Ureter (tissue), 1 donor: ENCODE measurements at regions not wholly inside any gene's neighbourhood (a gene's known extent, or its start where the extent isn't known, plus 50 kb on each side); places are given as distances from the start of the nearest gene placed in this dataset.

Experiments
- DNase-seq: peaks from one replicate; pipeline ENCODE4 v3.0.0-alpha.2; 2020; ENCODE audit warnings: low spot score
- donor health status: DM: yes; HTN: yes; CAD: no.

DNA sequence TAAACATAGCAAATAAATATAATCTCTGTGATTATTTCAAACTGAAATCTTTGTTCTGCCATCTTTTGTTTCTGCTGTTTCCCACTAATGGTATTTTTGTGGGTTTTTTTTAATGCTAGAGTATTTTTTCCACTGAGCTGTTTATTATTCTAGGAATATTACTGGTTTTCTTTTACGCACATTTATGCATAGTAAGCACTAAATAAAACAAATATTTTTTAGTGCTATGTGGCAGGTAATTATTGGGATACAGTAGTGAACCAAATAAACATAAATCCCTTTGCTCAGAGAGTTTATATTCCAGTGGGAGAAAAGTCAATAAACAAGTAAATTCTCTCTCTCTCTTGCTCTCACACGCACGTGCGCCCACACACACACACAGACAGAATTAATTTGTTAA is 397.4 kb downstream of the PRDM5 start:
- DNase-seq = no peak

DNA sequence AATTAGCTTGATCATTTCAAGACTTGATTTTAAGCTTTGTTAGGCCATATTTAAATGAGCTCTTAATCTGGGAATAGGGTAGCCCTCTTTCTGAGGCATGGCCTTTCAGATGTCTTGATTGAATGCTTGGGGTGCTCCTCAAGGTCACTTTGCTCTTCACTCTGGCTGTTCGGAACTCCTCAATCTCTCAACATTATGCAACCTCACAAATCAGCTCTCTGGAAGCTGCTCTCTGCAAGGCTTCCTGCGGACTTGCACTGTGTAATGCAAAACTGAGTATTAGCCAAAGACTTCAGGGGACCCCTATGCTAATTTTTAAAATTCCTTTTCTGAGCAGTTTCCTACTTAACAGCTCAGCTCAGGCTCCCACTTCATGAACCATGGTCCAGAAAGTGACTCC is 398.3 kb downstream of the PRDM5 start:
- DNase-seq = no peak

DNA sequence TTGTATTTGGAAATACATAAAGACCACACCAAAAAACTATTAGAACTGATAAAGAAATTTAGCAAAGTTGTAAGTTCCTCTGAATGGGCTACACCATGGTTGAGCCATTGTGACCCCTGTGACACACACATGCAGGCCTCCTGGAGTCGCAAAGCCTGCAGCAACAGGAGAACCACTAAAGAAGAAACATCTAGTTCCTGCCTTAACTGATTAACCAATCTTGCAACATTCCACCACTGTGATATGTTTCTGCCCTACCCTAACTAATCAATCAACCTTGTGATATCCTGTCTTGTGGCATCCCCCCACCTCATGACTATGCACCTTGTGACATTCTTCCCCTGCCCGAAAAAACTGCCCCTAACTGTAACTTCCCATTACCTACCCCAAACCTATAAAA is 401.8 kb downstream of the PRDM5 start:
- no peak for DNase-seq

DNA sequence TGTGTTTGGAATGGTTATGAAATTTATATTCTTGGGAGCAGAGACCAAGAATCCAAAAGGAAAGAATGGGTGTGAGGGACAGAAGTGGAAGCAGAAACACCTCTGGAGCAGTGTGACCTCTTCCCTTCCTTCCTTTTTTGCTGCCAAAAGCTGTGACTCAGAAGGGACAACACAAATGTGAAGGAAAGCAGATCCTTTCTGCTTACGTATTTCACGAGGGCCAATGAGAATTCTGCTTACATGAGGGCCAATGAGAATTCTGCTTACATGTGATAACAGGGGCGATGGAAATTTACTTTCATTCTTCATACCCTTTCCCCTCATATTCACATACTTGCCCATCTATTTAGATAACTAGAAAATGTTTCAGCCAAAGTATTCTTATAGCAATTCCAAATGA is 404.6 kb downstream of the PRDM5 start:
- DNase-seq = peak; percentile 73

DNA sequence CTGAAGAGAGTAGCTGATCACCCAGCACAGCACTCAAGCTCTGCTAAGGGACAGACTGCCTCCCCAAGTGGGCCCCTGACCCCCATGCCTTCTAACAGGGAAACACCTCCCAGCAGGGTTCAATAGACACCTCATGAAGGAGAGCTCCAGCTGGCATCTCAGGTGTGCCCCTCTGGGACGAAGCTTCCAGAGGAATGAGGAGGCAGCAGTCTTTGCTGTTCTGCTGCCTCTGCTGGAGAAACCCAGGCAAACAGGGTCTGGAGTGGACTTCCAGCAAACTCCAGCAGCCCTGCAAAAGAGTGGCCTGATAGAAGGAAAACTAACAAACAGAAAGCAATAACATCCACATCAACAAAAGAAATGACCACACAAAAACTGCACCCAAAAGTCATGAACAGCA is 412.8 kb downstream of the PRDM5 start:
- DNase-seq = no peak

DNA sequence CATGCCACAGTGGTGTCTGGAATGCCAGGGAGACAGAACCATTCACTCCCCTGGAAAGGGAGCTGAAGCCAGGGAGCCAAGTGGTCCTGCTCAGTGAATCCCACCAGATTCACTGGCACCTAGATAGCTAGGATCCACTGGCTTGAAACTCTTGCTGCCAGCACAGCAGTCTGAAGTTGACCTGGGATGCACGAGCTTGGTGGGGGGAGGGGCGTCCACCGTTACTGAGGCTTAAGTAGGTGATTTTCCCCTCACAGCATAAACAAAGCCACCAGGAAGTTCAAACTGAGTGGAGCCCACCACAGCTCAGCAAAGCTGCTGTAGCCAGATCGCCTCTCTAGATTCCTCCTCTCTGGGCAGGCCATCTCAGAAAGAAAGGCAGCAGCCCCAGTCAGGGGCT is 413.3 kb downstream of the PRDM5 start:
- DNase-seq = no peak

DNA sequence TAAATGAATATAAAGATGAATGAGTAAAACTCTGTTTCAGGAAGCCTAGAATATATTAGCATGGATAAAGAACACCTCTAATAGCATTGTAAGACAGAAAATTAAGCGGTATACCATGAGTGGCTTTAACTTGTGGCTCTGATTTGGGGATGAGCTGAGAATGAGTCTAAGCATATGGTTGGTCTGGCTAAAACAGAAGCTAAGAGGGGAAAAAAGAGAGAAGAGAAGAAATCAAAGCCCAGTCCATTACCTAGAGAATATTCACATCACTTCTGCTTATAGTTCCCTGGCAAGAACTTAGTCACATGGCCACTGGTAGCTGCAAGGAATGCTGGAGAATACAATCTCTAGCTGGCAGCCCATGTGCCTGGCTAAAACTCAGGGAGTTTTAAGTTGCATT is 414.5 kb downstream of the PRDM5 start:
- no peak for DNase-seq

DNA sequence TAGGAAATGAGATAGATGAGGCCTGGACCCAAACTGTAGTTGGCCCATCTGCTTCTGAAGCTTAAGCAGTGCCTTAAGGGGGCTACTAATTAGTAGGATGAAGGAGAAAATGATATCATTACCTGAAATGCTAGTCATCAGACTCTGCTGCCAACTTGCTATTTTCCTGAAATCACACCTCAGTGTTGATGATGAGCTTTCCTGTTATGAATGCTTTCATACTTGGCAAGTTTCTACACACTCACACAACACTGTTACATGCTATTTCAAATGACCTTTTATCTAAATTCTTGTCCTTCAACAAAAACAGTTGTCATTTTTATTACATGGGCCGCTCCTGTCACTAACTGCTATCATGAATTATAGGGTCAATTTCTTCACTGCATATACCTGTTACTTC is 416.0 kb downstream of the PRDM5 start:
- no peak for DNase-seq

DNA sequence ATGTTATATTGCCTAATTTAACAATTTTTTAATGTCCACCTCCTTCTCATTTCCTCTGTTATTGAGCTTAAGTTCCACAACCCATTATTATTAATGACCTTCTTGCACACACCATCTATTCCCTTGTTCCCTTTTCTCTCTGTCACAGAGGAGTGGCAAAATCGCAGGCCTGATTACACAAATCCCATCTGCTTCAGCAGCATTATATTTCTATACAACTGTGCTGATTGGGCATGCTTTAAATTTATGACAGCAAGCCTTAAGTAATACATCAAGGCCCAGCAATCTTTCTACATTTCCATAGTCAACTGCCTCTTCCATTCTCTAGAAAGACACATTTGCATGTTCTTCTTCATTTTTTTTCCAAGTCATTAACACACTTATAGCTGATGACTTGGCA is 423.8 kb downstream of the PRDM5 start:
- no peak for DNase-seq

DNA sequence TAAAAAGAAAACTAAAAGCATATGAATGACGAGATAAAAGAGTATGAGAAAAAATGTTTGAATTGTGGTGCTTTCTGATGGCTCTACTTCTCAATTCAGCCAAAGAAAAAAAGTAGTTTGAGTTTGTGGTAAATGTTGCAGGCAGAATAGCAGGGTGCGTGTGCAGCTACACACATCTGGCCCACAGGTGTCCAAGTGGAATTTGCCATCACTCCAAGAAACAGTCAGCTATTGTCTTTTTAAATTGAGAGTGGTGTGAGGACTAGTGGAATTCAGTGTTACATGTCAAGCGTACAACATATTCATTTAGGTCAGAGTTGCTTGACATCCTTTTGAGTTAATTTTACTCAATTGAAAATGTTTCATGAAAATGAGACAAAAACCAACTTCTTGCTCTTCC is 424.8 kb upstream of the MAD2L1 start:
- DNase-seq = no peak

DNA sequence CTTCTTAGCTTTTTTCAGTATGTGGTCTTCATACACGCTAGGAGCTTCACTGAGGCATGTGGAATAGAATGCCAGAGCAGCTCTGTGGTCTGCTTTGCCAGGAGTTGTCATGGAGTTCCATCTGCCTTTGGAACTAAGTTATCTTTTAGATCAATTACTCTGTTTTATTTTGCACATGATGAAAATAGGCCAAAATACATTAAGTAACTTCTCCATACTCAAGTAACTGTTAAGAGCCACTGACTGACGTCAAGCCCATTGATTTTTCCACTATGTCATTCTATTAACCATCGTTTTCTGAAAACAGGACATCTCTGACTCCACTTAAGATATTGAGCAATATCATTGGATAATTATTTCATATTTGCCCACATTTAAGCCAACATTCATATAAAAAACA is 415.1 kb upstream of the MAD2L1 start:
- no peak for DNase-seq

DNA sequence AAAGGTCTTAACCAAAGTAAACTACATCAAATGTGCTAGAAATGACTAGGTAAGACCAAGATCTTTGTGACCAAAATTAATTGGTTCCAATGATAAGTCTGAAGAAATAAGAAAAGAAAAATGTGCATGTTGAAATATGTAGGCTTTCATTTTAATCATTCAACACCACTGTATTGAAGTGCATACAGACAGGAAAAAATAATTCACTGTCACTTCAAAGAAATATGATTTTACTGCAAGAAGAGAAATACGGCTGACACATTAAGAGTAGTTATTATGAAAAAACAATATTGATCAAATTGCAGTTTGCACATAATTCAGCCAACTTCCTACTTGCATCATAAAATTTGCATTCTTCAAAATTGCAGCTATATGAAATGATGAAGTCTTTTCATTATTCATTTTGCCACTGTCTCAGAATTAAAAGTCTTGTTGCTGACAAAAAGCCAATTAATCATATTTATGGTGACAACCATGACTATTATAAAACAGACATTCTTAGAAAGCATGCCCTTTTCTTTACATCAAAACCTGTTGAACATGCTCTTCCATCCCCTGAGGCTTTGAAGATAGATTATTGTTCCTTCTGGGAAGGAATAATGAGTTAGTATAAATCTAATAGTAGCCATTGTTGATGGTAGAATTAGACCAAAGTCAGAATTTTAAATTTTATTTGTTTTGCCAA is 405.9 kb upstream of the MAD2L1 start:
- DNase-seq = no peak

DNA sequence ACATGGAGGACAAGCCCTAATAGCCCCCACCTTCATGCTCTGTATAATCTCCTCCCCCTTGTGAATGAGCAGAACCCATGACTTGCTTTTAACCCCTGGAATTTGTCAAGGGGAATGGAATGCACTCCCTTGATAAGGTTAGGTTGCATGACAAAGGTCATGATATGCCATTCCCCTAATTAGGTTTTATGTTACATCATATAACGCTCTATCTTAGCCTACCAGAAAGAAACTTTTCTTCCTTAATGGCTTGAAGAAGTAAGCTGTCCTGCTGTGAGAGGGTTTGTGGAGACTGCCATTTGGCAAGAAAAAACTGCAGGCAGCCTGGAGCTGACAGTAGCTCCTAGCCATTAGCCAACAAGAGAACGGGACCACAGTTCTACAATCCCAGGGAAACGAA is 399.8 kb upstream of the MAD2L1 start:
- no peak for DNase-seq

DNA sequence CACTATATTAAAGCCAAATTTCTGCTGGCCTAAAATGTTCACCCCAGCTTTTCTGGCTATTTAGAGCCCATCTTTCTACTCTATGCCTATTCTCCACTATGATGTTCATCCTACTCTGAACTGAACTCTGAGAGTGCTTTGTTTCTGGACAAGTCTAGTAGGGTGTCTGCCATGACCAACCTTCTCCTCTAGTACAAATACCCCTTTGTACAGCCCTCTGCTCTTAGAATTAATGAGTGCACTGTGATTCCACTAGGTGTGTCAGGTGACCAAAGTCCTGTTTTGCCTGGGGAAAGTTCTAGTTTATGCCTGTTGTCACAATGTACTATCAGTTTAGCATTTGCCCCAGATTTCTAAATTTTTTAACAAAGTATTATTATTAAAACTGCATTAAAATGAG is 388.1 kb upstream of the MAD2L1 start:
- no peak for DNase-seq

DNA sequence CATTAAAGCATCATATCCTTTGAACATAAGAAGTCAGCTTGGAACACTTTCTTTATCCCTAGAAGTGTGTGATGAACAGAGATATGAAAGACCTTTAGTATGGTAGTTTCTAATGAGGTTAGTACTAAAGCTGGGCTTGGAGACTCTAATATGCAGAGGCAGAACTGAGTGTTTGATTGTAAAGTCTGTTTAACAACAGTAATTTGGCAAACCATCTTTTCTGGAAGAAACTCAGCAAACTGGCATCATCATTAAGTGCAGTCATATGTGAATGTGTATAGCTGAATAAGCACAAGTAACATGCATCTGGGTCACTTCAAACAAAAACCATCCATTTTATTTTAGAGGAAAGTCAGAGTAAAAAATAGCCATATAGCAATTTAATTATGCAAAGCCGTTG is 385.9 kb upstream of the MAD2L1 start:
- DNase-seq = no peak

DNA sequence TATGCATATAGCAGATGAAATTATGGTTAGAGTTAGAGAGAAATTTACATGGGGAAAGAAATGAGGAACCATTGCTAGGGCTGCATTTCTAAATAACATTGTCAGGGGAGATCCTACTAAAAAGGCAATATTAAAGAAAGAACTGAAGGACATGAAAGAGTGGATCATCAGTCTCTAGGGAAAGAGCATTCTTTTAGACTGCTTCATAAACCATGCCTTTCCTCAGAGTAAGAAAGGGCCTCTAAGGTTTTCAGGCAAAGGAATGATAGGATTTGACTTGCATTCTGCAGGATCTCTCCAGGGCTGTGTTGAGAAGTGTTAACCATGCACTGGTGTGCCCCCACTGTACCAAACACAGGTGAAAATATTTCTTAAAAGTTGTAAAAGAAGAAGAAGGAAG is 385.4 kb upstream of the MAD2L1 start:
- DNase-seq = no peak

DNA sequence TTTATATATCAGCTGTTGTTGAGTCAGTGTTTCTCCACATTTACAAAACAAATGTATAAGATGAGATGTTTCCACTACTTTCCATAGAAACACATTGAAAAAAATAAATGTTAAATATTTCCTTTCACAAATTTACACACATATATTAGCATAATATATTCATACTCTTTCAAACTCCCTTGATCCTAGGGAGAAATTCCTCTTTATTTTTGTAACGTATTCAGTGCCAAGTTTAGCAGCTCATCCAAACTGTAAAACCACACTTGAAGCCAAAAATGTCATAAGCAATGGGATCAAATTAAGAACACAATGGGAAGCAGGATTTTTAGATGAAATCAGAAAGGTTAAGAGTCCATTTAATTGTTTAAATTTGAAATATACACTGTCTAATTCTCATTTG is 381.1 kb upstream of the MAD2L1 start:
- no peak for DNase-seq

DNA sequence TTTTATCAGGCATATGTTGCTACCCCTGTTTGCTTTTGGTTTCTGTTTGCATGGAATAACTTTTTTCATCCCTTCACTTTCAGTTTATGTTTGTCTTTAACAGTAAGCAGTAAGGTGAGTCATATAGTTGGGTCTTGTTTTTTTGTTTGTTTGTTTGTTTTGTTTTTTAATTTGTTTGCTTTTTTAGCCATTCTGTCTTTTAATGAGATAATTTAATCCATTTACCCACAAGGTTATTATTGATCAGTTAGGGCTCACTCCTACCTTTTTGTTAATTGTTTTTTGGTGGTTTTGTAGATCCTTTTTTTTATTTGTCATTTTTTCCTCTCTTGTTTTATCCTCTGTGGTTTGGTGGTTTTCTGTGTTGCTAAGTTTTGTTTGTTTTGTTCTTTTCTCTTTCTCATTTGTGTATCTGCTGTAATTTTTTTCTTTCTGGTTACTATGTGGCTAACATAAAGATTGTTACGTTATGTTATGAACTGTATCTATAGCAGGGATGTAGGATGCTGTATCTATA is 379.5 kb upstream of the MAD2L1 start:
- DNase-seq = no peak

DNA sequence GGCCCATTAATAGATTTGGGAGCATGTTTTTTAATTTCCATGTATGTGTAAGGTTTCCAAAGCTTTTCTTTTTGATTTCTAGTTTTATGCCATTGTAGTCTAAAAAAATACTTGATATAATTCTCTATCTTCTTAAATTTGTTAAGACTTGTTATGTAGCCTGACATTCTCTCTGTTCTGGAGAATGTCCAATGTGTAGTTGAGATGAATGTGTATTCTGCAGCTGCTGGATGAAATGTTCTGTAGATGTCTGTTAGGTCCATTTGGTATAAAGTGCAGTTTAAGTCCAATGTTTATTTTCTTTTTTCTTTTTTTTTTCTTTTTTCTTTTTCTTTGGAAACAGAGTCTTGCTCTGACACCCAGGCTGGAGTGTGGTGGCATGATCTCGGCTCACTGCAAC is 378.5 kb upstream of the MAD2L1 start:
- DNase-seq = no peak

DNA sequence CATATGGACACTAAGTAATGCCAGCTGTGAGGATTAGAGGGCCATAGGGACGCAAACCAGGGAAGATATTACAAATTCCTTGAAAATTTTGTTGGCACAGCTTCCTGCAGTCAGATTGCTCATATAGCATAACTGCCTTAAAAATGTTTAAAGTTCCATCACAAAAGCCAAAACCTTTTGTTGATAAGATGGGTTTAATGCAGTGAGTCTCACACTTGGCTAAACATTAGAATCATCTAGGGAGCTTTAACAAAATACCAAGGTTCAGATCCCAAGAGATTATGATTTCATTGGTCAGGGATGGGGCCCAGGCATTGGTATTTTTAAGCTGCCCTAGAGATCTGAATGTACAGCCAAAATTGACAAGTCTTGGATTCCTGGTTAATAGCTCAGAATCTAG is 376.5 kb upstream of the MAD2L1 start:
- DNase-seq = no peak

DNA sequence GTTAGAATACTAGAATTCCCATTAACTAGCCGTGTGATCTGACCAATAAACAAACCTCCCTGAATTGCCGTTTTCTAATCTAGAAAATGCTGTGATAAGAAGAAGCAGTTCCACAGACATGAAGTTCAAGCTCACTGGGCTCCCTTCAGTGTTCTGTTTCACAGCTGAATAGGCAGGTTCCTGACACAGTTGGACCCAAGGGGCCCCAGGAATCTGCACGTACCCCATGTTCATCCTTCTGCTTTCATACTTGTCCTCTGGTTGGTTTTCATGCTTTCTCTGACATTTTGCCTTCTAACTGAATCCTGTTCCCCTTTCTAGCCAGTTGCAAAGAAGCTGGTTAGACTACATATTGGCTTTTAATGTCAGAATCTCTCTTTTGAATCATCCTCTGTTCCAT is 374.1 kb upstream of the MAD2L1 start:
- no peak for DNase-seq

DNA sequence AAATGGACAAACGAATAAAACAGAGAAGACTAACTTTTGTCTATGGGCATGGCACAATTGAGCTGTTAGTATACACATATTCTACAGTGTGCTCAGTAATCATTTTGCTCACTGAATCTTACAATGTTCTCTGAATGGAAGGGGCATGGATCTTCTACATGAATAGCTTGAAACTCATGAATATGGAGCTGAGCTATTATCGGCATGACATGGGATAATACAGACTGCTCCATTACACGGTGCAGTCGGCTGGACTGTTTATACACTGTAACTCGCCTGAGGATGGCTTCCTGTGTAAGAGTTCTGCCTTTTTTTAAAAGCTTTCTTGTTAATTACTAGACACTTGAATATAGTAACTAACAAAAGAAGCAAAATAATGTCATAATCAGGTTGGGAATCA is 368.5 kb upstream of the MAD2L1 start:
- DNase-seq = no peak

DNA sequence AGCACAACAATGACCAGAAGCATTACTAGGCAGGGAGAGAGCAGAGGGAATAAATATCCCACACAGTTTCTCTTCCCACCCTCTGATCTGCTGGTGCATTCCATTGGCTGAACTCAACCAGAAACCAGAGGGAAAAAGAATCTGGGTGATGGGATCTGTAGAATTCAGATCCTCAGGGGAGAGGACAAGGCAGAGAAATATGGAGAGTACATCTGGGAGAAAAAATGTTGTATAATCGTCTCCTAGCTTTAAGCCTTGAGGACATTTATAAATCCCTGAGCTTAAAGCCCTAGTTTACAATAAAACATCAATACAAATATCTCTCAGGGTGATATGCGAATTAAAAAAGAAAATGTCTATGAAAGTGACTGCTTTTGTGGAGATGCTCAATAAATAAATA is 368.1 kb upstream of the MAD2L1 start:
- DNase-seq = no peak

DNA sequence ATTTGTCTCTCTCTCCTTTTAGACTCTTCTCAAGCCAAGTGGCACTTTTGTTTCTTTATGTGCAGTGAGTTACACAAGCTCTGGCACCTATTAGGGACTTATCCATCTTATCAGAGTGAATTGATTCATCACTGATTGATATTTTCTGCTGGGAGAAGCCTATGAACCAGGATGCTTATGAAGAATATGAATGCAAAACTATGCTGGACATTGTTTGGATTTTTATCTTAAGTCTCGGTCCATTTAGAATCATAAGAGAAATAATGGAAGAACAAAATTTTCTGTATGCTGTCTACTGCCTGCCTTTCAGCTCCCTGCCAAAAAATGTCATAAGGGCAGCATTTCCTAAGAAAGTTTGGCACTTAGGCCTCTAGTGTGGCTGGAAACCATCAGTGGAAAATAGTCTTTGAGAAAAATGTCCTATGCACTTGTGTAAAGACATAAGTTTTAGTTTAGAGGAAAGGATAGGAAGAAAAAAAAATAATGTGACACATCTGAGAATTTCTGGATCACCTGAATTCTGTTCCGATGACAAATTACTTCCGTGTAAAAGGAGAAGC is 365.7 kb upstream of the MAD2L1 start:
- no peak for DNase-seq
